NCI-H1417 (cell line): ENCODE measurements at regions not wholly inside any gene's neighbourhood (a gene's known extent, or its start where the extent isn't known, plus 50 kb on each side); places are given as distances from the start of the nearest gene placed in this dataset.
"Not testable (repeated sequence)": the region's sequence is repeated elsewhere in the genome, so short reads cannot be mapped to it uniquely, and the experiment has no call there.

ENCODE experiments used
- DNase-seq, 3 experiments: peaks; one replicate each; lab custom pipeline; 2025; lab: John Stamatoyannopoulos, UW

- DNase-seq: no peak
These were observed 72.5 kb upstream of the MORC3 start for GRCh38 chr21:36247316-36248010.

DNA sequence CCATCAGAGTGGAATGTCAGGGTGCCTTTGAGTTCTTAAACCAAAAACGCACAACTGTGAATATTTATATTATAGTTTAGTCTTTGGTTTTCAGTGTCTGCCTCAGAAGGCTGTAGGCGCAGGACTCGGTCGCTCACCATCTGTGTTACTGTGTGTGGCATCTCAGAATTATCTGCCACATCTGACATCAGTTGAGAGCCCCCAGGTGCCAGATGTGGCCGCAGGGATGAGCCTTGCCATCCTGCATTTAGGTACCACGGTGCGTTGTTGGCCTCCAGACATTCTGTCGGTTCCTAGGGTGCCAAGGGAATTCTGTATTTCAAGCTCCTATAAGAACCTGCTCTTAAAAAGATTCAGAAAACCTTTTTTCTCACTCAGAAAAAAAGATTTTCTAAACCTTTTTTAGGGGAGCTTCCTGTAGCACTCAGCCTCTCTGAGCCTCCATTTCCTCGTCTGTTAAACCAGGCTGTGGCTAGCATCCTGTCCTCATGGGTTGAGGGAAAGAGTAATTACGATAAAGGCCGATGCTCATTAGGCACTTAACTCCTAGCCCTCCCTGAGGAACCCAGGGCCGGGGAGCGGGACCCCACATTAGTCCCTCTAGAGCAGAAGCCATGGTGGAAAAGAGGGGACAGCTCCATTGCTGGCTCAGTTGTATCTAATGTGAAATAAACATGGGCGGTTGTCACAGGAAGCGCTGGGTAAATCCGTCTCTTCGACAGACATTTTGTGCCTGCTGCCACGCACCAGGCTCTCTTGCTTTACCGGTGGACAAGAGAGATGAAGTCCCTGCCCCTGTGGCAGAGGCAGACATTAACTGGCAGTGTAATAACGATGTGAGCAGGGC is 70.2 kb upstream of the MORC3 start:
- no peak for DNase-seq

DNA sequence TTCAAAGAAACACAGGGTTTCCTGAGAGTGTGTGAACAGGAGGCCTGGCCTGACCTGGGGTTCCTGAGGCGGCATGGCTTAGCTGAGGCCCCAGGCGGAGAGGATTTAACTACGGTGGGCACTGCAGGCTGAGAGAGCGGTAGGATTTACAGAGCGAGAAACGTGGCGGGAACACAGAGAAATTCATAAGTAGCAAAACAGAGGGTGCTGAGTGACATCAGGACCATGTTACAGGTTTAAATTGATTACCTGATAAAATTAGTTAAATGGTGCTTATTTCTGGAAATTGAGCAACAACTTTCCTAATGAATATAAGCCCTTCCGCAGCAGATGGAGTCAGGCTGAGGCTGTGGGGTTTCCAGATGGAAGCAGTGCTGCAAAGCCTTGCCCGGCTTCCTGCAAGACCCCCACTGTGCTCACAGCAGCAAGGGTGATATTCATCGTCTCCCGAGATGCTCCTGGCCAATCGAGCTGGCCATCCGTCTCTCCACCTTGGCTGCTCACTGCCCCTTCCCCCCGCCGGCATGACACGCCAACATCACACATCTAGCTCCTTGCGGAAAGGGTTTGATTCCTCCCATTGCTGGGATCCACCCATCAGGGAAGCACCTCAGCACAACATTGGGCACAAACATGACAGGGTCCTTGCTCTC is 69.4 kb upstream of the MORC3 start:
- no peak for DNase-seq

DNA sequence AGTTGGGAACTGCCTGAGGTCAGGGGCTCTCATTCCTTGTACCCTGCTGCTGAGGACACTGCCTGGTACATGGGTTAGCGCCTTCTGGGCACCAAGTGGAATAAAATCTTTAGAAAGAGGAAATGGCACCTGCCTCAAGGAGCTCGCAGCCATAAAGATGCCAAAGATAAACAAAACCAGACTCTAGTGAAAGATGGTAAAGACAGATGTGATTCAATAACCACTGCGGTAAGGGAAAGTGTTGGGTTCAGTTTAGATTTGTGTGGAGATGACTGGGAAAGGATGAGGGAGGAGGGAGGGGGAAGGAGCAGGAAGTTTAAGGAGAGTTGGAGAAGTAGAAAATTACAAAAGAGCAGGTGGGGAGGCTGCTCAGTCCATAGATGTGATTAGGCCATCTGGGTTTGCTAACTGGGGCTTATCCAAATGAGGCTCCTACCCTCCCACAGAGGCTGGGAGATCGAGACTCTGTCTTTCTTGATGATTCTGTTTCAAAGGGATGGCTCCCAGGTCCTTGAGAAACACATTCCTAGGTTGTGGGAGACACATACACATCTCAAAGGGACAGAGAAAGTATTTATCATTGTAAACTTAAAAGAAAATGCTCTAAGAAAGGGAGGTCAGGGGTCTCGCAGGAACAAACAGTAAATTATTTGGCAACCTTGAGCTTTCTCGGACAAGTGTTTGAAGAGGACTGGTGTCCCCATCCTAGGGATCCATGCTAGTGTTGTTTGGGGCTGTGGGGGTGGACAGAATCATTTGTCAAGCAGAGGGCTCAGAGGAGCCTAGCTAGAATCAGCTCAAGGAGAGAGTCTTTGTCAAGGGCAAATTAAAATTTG is 65.7 kb upstream of the MORC3 start:
- DNase-seq: no peak

DNA sequence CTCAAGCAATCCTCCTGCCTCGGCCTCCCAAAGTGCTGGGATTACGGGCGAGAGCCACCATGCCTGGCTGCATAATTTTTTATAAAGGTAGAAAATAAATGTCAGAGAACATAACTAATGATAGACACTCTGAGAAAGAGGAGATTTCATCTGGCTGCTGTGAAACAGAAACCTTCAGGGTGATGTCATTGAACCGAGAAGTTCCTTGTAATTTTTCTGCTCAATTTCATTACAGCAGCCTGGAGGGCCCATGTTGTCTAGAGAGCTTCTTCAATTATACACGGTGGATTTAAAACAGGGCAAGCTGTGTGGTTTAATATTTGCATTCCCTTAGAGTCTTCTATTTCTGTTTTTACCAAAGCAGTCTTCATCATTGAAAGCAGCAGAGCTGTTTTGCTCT is 64.3 kb upstream of the MORC3 start:
- DNase-seq: no peak

- DNase-seq: no peak
These were observed 62.3 kb upstream of the MORC3 start for GRCh38 chr21:36257657-36258056.

DNA sequence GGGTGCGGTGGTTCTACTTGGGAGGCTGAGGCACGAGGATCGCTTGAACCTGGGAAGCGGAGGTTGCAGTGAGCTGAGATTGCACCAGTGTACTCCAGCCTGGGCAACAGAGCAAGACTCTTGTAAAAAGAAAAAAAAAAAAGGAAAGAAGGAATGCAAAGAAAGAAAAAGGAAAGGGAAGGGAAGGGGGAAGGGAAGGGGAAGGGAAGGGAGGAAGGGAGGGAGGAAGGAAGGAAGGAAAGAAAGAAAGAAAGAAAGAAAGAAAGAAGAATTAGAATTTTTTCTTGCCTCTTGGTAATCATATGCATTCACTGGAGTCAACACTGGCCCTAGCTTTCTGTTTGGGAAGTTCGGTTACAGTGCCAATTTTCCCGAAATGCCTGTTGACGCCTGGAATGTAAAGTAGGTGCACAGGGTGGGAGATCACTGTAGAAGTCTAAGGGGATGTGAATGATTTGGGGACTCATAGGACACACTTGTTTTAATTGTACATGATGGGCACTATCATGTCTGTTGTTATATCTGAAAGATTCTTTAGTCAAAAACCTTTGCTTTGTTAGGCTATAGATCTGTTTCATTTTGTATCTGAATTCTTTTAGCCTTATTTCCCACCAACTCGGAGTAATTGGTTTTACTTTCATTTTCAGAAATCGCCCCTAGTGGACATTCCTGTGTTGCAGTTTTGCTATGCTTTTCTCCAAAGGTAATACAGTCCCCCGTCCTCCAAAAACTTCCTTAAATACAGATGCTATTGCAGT is 59.8 kb upstream of the MORC3 start:
- DNase-seq: peak in 2 of 3 experiments; percentile 48 to 59

DNA sequence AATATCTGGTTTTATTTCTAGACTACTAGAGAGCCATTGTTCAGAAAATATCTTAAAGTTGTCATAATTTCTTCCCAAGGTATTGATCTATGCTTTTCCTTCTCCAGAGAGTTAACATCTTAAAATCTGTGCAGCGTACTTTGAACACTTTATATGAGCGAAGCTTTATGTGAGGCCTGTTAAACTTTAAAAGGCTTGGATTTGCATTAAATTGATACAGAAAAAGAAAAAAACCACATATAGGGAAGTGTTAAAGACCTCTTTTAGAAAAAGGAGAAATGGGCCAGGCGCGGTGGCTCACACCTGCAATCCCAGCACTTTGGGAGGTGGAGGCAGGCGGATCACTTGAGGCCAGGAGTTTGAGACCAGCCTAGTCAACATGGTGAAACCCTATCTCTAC is 59.2 kb upstream of the MORC3 start:
- no peak for DNase-seq

DNA sequence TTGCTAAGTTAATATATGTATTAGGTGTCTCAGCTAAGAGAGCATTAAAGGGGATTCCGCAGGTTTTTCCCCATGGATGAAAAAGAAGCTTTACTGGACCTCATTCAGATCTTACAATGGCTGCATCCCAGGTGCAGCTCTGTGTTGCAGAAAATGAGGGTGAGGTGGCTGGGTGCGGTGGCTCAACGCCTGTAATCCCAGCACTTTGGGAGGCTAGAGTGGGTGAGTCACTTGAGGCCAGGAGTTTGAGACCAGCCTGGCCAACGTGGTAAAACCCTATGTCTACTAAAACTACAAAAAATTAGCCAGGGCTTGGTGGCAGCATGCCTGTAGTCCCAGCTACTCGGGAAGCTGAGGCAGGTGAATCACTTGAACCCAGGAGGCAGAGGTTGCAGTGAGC is 58.5 kb upstream of the MORC3 start:
- no peak for DNase-seq

DNA sequence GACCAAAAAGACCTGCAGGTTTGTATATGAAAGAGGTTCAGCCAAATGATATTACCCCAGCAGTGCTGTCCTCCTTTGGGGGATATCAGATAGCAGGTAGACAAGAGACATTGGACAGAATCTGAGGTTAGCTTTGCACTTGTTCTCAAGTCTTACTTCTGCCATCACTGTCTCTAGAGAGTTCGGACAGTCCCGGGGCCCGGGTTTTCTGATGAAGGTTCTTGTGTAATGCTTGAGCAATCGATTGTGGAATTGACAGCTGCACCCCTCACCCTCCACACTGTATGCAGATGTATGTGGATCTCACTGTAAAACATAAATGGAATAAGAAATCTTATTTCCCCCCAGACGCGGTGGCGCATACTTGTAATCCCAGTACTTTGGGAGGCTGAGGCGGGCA is 56.2 kb upstream of the MORC3 start:
- DNase-seq: no peak

DNA sequence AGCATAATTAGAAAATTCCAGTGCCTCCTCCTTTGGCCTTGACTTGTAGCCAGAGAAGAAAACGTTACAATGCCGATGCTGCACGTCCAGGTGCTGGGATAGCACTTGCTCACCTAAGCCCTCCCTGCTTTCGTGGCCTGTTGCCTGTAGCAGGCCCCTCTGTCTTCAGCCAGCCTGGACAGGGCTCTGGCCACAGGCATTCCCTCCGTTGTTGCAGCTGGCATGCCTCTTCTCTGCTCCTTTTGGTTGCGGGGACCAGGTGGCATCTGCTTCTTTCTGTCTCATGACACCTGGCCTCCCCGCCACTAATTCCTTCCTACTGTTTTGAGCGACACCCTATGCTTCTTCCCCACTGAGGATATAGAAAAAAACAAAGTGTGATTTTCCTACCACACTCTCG is 54.6 kb upstream of the MORC3 start:
- no peak for DNase-seq

DNA sequence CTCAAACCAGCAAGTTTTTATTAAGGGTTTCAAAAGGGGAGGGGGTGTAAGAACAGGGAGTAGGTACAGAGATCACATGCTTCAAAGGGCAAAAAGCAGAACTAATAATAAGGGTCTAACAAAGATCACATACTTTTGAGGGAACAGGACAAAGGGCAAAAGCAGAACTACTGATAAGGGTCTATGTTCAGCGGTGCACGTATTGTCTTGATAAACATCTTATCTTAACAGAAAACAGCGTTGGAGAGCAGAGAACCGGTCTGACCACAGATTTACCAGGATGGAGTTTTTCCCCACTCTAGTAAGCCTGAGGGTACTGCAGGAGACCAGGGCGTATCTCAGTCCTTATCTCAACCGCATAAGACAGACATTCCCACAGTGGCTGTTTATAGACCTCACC is 52.2 kb upstream of the MORC3 start:
- DNase-seq: not testable (repeated sequence)

- not testable (repeated sequence) for DNase-seq
These were observed 51.7 kb upstream of the MORC3 start for GRCh38 chr21:36268264-36268663.
